Liver (tissue), 3 donors: ENCODE measurements at regions not wholly inside any gene's neighbourhood (a gene's known extent, or its start where the extent isn't known, plus 50 kb on each side); places are given as distances from the start of the nearest gene placed in this dataset.

Experiments used
- ATF3 ChIP-seq: IDR thresholded peaks from 2 replicates; pipeline ENCODE4 v1.6.1; 2016; ENCODE audit warnings: antibody characterized with exemption
- CTCF ChIP-seq: fragments of 150-350 bp; IDR thresholded peaks from 2 replicates; pipeline ENCODE4 v1.5.1; 2017; ENCODE audit warnings: improper control_type of control experiment, low read depth, low read length; ENCODE audit not compliant: missing input control
- FOXA1 ChIP-seq: IDR thresholded peaks from 2 replicates; pipeline ENCODE4 v1.6.1; 2016; ENCODE audit warnings: antibody characterized with exemption
- GABPA ChIP-seq, 2 donors: IDR thresholded peaks in 1 of 2; conservative IDR thresholded peaks in 1 of 2; 2 replicates each; pipeline ENCODE4 v1.6.1; 2016; ENCODE audit warnings: antibody characterized with exemption in 2 of 2, mild to moderate bottlenecking in 1 of 2, moderate library complexity in 1 of 2
- JUND ChIP-seq, 2 donors: IDR thresholded peaks; 2 replicates each; pipeline ENCODE4 v1.6.1; 2016; ENCODE audit warnings: antibody characterized with exemption in 2 of 2
- MAX ChIP-seq: IDR thresholded peaks from 2 replicates; pipeline ENCODE4 v1.6.1; 2016; ENCODE audit warnings: antibody characterized with exemption
- NR2F2 ChIP-seq: IDR thresholded peaks from 2 replicates; pipeline ENCODE4 v1.6.1; 2016; ENCODE audit warnings: antibody characterized with exemption
- RAD21 ChIP-seq, 2 donors: IDR thresholded peaks; 2 replicates each; pipeline ENCODE4 v1.6.1; 2016; ENCODE audit warnings: antibody characterized with exemption in 2 of 2, mild to moderate bottlenecking in 2 of 2
- RXRA ChIP-seq, 2 donors: IDR thresholded peaks; 2 replicates each; pipeline ENCODE4 v1.6.1; 2017 to 2018; ENCODE audit warnings: antibody characterized with exemption in 2 of 2, mild to moderate bottlenecking in 1 of 2
- SP1 ChIP-seq: IDR thresholded peaks from 2 replicates; pipeline ENCODE4 v1.6.1; 2018; ENCODE audit warnings: antibody characterized with exemption, mild to moderate bottlenecking
- TAF1 ChIP-seq: conservative IDR thresholded peaks from 2 replicates; pipeline ENCODE4 v1.6.1; 2016; ENCODE audit warnings: antibody characterized with exemption, mild to moderate bottlenecking
- YY1 ChIP-seq: IDR thresholded peaks from 2 replicates; pipeline ENCODE4 v1.6.1; 2016; ENCODE audit warnings: antibody characterized with exemption, mild to moderate bottlenecking
- TF ChIP-seq, protein P1 (sequence below): IDR thresholded peaks from 2 replicates; pipeline ENCODE4 v1.6.1; 2016; ENCODE audit warnings: antibody characterized with exemption
- donor health status: healthy.
- donor health status: healthy.

DNA sequence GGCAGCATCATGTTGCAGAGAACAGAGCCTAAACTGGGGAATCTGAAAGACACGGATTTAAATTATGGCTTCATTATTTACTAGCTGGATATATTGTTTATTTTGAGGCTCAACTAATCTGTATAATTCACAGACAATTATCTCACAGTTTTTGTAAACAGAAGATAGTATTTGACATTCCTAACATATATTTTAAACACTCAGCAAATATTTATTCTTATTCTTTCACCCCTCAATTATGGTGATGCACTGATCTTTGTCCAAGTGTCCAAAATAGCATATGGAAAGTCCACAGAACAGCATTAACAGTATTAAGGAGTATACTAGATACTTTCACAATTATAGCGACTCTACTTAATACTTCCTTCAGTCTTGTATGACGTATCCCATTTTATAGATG lies 257.0 kb downstream of the ADGRG6 start:
- TF ChIP-seq ATF3 (no peak), CTCF (no peak), FOXA1 (no peak), GABPA (IDR thresholded peaks at IDR 0.05 in 1 of 2, conservative IDR thresholded peaks at IDR 0.05 in 1 of 2) (no peak), MAX (no peak), YY1 (no peak), SP1 (no peak), RXRA (IDR thresholded peaks at IDR 0.05) (no peak), RAD21 (IDR thresholded peaks at IDR 0.05) (no peak), TAF1 (no peak), JUND (IDR thresholded peaks at IDR 0.05) (no peak), NR2F2 (no peak)
- TF ChIP-seq, protein P1, sequence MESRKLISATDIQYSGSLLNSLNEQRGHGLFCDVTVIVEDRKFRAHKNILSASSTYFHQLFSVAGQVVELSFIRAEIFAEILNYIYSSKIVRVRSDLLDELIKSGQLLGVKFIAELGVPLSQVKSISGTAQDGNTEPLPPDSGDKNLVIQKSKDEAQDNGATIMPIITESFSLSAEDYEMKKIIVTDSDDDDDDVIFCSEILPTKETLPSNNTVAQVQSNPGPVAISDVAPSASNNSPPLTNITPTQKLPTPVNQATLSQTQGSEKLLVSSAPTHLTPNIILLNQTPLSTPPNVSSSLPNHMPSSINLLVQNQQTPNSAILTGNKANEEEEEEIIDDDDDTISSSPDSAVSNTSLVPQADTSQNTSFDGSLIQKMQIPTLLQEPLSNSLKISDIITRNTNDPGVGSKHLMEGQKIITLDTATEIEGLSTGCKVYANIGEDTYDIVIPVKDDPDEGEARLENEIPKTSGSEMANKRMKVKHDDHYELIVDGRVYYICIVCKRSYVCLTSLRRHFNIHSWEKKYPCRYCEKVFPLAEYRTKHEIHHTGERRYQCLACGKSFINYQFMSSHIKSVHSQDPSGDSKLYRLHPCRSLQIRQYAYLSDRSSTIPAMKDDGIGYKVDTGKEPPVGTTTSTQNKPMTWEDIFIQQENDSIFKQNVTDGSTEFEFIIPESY = no peak
